Esophagus muscularis mucosa (tissue), 4 donors: ENCODE measurements at regions not wholly inside any gene's neighbourhood (a gene's known extent, or its start where the extent isn't known, plus 50 kb on each side); places are given as distances from the start of the nearest gene placed in this dataset.

ENCODE experiments used
- DNase-seq: peaks from one replicate; pipeline ENCODE4 v3.0.0-alpha.2; 2017; ENCODE audit errors: extremely low spot score
- H3K27ac ChIP-seq, 4 donors: fragments of 200-600 bp; sonication (generic); replicated peaks in 1 of 4; 1 replicate in 3 of 4; 2 replicates in 1 of 4; pipeline ENCODE4 v1.5.1; 2016 to 2019; ENCODE audit warnings: mild to moderate bottlenecking in 1 of 4
- H3K27me3 ChIP-seq, 4 donors: fragments of 200-600 bp; sonication (generic); one replicate each; pipeline versions ENCODE4 v1.5.1 to v1.6.0; 2016 to 2019
- H3K36me3 ChIP-seq, 4 donors: fragments of 200-600 bp; sonication (generic); one replicate each; pipeline ENCODE4 v1.5.1; 2016 to 2019
- H3K4me1 ChIP-seq, 4 donors: fragments of 200-600 bp; sonication (generic); one replicate each; pipeline ENCODE4 v1.5.1; 2016 to 2019
- H3K4me3 ChIP-seq, 4 donors: fragments of 200-600 bp; sonication (generic); 1 replicate in 2 of 4; 2 replicates in 2 of 4; pipeline ENCODE4 v1.5.1; 2016 to 2019; ENCODE audit warnings: mild to moderate bottlenecking in 4 of 4, moderate library complexity in 1 of 4
- H3K9me3 ChIP-seq, 4 donors: fragments of 200-600 bp; sonication (generic); 1 replicate in 3 of 4; 2 replicates in 1 of 4; pipeline ENCODE4 v1.5.1; 2016 to 2019
- EP300 ChIP-seq: sonication (generic); formaldehyde crosslinking; IDR thresholded peaks from one replicate; pipeline ENCODE4 v1.6.1; 2017; ENCODE audit warnings: antibody characterized with exemption
- POLR2A ChIP-seq: fragments of 450-650 bp; IDR thresholded peaks from one replicate; pipeline ENCODE4 v1.6.1; 2017; ENCODE audit warnings: antibody characterized with exemption, moderate library complexity, mild to moderate bottlenecking, low read depth
- POLR2AphosphoS5 ChIP-seq, 2 donors: sonication (generic); formaldehyde crosslinking; IDR thresholded peaks; one replicate each; pipeline ENCODE4 v1.6.1; 2017; ENCODE audit warnings: antibody characterized with exemption in 2 of 2
- WGBS: methylation state at CpG from one replicate; pipeline ENCODE4 v1.1.5; 2018; 5-methylcytosine and 5-hydroxymethylcytosine counted together
- intact Hi-C: fragments of 100-400 bp; cut with DNase I; formaldehyde crosslinking; loops from one replicate; pipeline ENCODE4 v1.15.1; 2023
- TF ChIP-seq, protein P1 (sequence below), 3 experiments: fragments of 200-600 bp in 2 of 3; fragments of 450-650 bp in 1 of 3; sonication (generic) in 2 of 3; IDR thresholded peaks; one replicate each; pipeline ENCODE4 v1.5.1; 2017 to 2019; ENCODE audit warnings: antibody characterized with exemption in 3 of 3, mild to moderate bottlenecking in 2 of 3, moderate library complexity in 1 of 3

- Histone ChIP-seq H3K9me3 (peaks cover 0 to under 1% (median 0%) of the 10 kb centered on the region in 4 donors), H3K4me1 (no peaks in the 10 kb centered on the region), H3K4me3 (no peak overlapping the region), H3K36me3 (no peaks in the 10 kb centered on the region), H3K27me3 (no peaks in the 10 kb centered on the region), H3K27ac (no peak overlapping the region)
- intact Hi-C loops, result no loop called here
- TF ChIP-seq POLR2A, result no peak
- no peak for DNase-seq
These were observed 268.5 kb downstream of the SQOR start for GRCh38 chr15:45903283-45903682.

- H3K9me3 ChIP-seq, result peaks cover 0 to 7% (median 3%) of the 10 kb centered on the region in 4 donors
- no peak for TF ChIP-seq EP300
- no peak for TF ChIP-seq POLR2AphosphoS5 (IDR thresholded peaks at IDR 0.05)
- TF ChIP-seq, protein P1, sequence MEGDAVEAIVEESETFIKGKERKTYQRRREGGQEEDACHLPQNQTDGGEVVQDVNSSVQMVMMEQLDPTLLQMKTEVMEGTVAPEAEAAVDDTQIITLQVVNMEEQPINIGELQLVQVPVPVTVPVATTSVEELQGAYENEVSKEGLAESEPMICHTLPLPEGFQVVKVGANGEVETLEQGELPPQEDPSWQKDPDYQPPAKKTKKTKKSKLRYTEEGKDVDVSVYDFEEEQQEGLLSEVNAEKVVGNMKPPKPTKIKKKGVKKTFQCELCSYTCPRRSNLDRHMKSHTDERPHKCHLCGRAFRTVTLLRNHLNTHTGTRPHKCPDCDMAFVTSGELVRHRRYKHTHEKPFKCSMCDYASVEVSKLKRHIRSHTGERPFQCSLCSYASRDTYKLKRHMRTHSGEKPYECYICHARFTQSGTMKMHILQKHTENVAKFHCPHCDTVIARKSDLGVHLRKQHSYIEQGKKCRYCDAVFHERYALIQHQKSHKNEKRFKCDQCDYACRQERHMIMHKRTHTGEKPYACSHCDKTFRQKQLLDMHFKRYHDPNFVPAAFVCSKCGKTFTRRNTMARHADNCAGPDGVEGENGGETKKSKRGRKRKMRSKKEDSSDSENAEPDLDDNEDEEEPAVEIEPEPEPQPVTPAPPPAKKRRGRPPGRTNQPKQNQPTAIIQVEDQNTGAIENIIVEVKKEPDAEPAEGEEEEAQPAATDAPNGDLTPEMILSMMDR (IDR thresholded peaks at IDR 0.05), result no peak
- no peak for TF ChIP-seq POLR2A
- intact Hi-C loops, result no loop called here
- 95% methylated on average over 3 of the region's 3 CpGs for WGBS
- no peak overlapping the region for H3K4me3 ChIP-seq
- DNase-seq, result no peak
- no peaks in the 10 kb centered on the region for H3K27me3 ChIP-seq
- no peaks in the 10 kb centered on the region for H3K4me1 ChIP-seq
- H3K36me3 ChIP-seq, result no peaks in the 10 kb centered on the region
- H3K27ac ChIP-seq, result no peak overlapping the region
These were observed 269.2 kb downstream of the SQOR start for GRCh38 chr15:45904019-45904418.

- intact Hi-C loops, result no loop called here
- Histone ChIP-seq H3K27me3 (no peaks in the 10 kb centered on the region), H3K36me3 (no peaks in the 10 kb centered on the region), H3K4me1 (no peaks in the 10 kb centered on the region), H3K9me3 (peaks cover 0 to 12% (median 7%) of the 10 kb centered on the region in 4 donors), H3K4me3 (no peak overlapping the region), H3K27ac (no peak overlapping the region)
- no peak for TF ChIP-seq EP300
- 76% methylated on average over 2 of the region's 2 CpGs for WGBS
- no peak for DNase-seq
These were observed 271.4 kb downstream of the SQOR start for GRCh38 chr15:45906230-45906629.

DNA sequence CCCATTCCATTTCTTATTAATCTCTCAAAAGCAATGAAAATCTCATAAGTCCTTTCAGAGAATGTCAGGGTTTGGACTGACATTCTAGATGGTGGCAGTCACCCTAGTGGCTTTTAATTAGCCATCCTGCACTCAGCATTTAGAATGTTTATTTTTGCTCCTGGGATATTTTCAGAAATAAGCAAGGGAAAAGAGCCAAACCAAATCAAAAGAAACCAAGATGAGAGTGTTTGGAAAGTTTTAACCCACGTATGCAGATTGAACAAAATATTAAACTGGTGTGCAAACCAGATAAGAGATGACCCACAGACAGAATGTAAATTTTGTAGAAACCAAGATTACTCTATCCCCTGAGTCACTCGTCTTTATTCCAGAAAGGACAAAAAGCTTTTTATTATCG, 275.8 kb downstream of the SQOR start:
- no peak for DNase-seq
- Histone ChIP-seq H3K9me3 (peaks cover 0 to 12% (median 7%) of the 10 kb centered on the region in 4 donors), H3K4me3 (no peak overlapping the region), H3K36me3 (no peaks in the 10 kb centered on the region), H3K27ac (no peak overlapping the region), H3K4me1 (no peaks in the 10 kb centered on the region), H3K27me3 (no peaks in the 10 kb centered on the region)
- WGBS, result 78% methylated on average over 3 of the region's 3 CpGs
- TF ChIP-seq POLR2A (no peak), POLR2AphosphoS5 (IDR thresholded peaks at IDR 0.05) (no peak), EP300 (no peak)
- TF ChIP-seq, protein P1 (IDR thresholded peaks at IDR 0.05), result no peak
- intact Hi-C loops, result no loop called here

- intact Hi-C loops, result no loop called here
- TF ChIP-seq, protein P1 (IDR thresholded peaks at IDR 0.05), result no peak
- TF ChIP-seq POLR2AphosphoS5 (IDR thresholded peaks at IDR 0.05), result no peak
- no peaks in the 10 kb centered on the region for H3K36me3 ChIP-seq
- H3K27me3 ChIP-seq, result no peaks in the 10 kb centered on the region
- H3K4me3 ChIP-seq, result no peak overlapping the region
- no peak for DNase-seq
- WGBS, result 67% methylated on average over 2 of the region's 2 CpGs
- peaks cover 0 to 10% (median 7%) of the 10 kb centered on the region in 4 donors for H3K9me3 ChIP-seq
- H3K27ac ChIP-seq, result no peak overlapping the region
- peaks cover 0 to 3% (median 0%) of the 10 kb centered on the region in 4 donors for H3K4me1 ChIP-seq
These were observed 278.6 kb downstream of the SQOR start for GRCh38 chr15:45913451-45913850.

DNA sequence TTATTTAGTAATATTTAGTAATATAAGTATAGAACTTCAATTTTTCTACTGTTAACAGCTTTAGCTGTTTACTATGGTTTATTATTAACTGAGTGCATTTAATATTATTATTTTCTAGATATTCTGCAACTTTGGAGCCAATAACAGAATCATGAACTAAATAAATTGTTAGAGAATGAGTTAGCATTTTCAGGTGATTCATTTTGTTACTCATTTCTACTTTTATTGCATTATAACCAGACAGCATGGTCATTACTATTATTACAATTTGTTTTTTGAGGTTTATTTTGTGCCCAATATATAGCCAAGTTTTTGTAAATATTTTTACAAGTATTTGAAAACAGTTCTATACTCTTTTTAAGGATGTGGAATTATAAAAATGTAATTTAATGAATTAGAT, 279.6 kb downstream of the SQOR start:
- no peak for DNase-seq
- TF ChIP-seq, protein P1 (IDR thresholded peaks at IDR 0.05), result no peak
- TF ChIP-seq POLR2AphosphoS5 (IDR thresholded peaks at IDR 0.05) (no peak), EP300 (no peak), POLR2A (no peak)
- intact Hi-C loops, result no loop called here
- Histone ChIP-seq H3K4me1 (peaks cover 0 to 6% (median 0%) of the 10 kb centered on the region in 4 donors), H3K9me3 (peaks cover 0 to 4% (median under 1%) of the 10 kb centered on the region in 4 donors), H3K36me3 (no peaks in the 10 kb centered on the region), H3K4me3 (no peak overlapping the region), H3K27me3 (no peaks in the 10 kb centered on the region), H3K27ac (no peak overlapping the region)
